Spleen (tissue), 7 donors: ENCODE measurements at regions not wholly inside any gene's neighbourhood (a gene's known extent, or its start where the extent isn't known, plus 50 kb on each side); places are given as distances from the start of the nearest gene placed in this dataset.

Source experiments
- CTCF ChIP-seq, 11 experiments: fragments of 200-600 bp in 7 of 11; fragments of 450-650 bp in 4 of 11; sonication (generic) in 4 of 11; IDR thresholded peaks in 8 of 11; conservative IDR thresholded peaks in 3 of 11; 1 replicate in 7 of 11; 2 replicates in 4 of 11; pipeline versions ENCODE4 v1.4.0 to v1.8.0; 2016 to 2021; ENCODE audit warnings: antibody characterized with exemption in 11 of 11, inconsistent platforms in 4 of 11, mild to moderate bottlenecking in 1 of 11
- POLR2A ChIP-seq, 3 donors: fragments of 450-650 bp; IDR thresholded peaks; one replicate each; pipeline ENCODE4 v1.5.1; 2017; ENCODE audit warnings: antibody characterized with exemption in 3 of 3, mild to moderate bottlenecking in 1 of 3
- POLR2AphosphoS5 ChIP-seq, 3 donors: sonication (generic); formaldehyde crosslinking; IDR thresholded peaks; one replicate each; pipeline ENCODE4 v1.5.1; 2017; ENCODE audit warnings: antibody characterized with exemption in 3 of 3
- donor health status: DM: no; HTN: no; CAD: no; lungs with moderate emphysema.
- donor health status: DM: no; HTN: no; CAD: no.
- donor health status: DM: no; HTN: no; CAD: no.

- TF ChIP-seq POLR2A (IDR thresholded peaks at IDR 0.05), result no peak
- no peak for TF ChIP-seq CTCF (IDR thresholded peaks at IDR 0.05 in 8 of 11, conservative IDR thresholded peaks at IDR 0.05 in 3 of 11)
- TF ChIP-seq POLR2AphosphoS5 (IDR thresholded peaks at IDR 0.05), result no peak
These were observed 81.2 kb upstream of the KCNIP4 start for GRCh38 chr4:22029803-22030202.
